HCT116 (cell line): ENCODE measurements at regions not wholly inside any gene's neighbourhood (a gene's known extent, or its start where the extent isn't known, plus 50 kb on each side); places are given as distances from the start of the nearest gene placed in this dataset.

Experiments used
- ATAC-seq: fragments of 200-7000 bp; cut with Tn5 transposase; 2 replicates; pipeline ENCODE4 v1.9.1; 2020; ENCODE audit warnings: mild to moderate bottlenecking, moderate library complexity
- BruUV-seq: library from RNA; stranded (reverse); fragments of 400-500 nt; replicated peaks from 2 replicates; lab custom pipeline; 2021; lab: Mats Ljungman, UMichigan
- CTCF ChIA-PET: fragments of 300-600 bp; sonication (Branson Sonifier 250); formaldehyde crosslinking; loops from one replicate; lab custom pipeline; 2021; ENCODE audit warnings: antibody characterized with exemption; lab: Charles Lee
- POLR2A ChIA-PET: fragments of 300-600, 350-600 bp; sonication (Branson Sonifier 250); formaldehyde crosslinking; loops from one replicate; lab custom pipeline; 2021; ENCODE audit warnings: antibody characterized with exemption; lab: Charles Lee
- RAD21 ChIA-PET, 2 experiments: fragments of 300-600 bp; sonication (Branson Sonifier 250); formaldehyde crosslinking; loops; one replicate each; lab custom pipeline; 2023; ENCODE audit warnings: low total read pairs in 2 of 2; ENCODE audit not compliant: uncharacterized antibody in 2 of 2, unreplicated experiment in 2 of 2, low non-redundant PET in 1 of 2; lab: Charles Lee
- DNase-seq: peaks from one replicate; pipeline ENCODE4 v3.0.0-alpha.2; 2010; ENCODE audit warnings: low read depth, low spot score
- H2AFZ ChIP-seq: fragments of 200-600 bp; shearing (Covaris generic), sonication (generic); 2 replicates; pipeline ENCODE4 v1.6.1; 2017; ENCODE audit warnings: low read depth, mixed run types, mixed read lengths, antibody characterized with exemption, low read length; ENCODE audit not compliant: poor library complexity, severe bottlenecking
- H3K27ac ChIP-seq: 2 replicates; pipeline ENCODE4 v1.5.1; 2012; ENCODE audit warnings: low read depth, low read length
- H3K27me3 ChIP-seq: fragments of 200-600 bp; sonication (generic); 2 replicates; pipeline ENCODE4 v1.6.1; 2016; ENCODE audit warnings: mixed run types, low read length, mixed read lengths; ENCODE audit not compliant: insufficient read depth
- H3K36me3 ChIP-seq, 2 experiments: fragments of 200-500 bp in 1 of 2; fragments of 200-600 bp in 1 of 2; sonication (Bioruptor generic) in 1 of 2; sonication (generic) in 1 of 2; 2 replicates each; pipeline versions ENCODE4 v1.5.1 to v1.6.1; 2014 to 2016; ENCODE audit warnings: low read length in 2 of 2, inconsistent platforms in 1 of 2, mixed read lengths in 1 of 2, mixed run types in 1 of 2; ENCODE audit not compliant: insufficient read depth in 2 of 2, control insufficient read depth in 1 of 2
- H3K4me1 ChIP-seq, 2 experiments: fragments of 200-600 bp in 1 of 2; sonication (generic) in 1 of 2; 2 replicates each; pipeline versions ENCODE4 v1.5.1 to v1.6.1; 2012 to 2017; ENCODE audit warnings: low read length in 2 of 2, inconsistent platforms in 1 of 2, mild to moderate bottlenecking in 1 of 2, mixed read lengths in 1 of 2, mixed run types in 1 of 2, moderate library complexity in 1 of 2; ENCODE audit not compliant: insufficient read depth in 2 of 2, control insufficient read depth in 1 of 2
- H3K4me2 ChIP-seq: fragments of 200-600 bp; sonication (generic); 2 replicates; pipeline ENCODE4 v1.6.1; 2017; ENCODE audit warnings: mixed run types, low read length, mixed read lengths
- H3K4me3 ChIP-seq, 2 experiments: fragments of 200-600 bp in 1 of 2; sonication (generic) in 1 of 2; replicated peaks in 1 of 2; 2 replicates each; pipeline ENCODE4 v1.5.1; 2011 to 2016; ENCODE audit warnings: low read length in 2 of 2, control low read depth in 1 of 2, low read depth in 1 of 2, mild to moderate bottlenecking in 1 of 2, mixed read lengths in 1 of 2, mixed run types in 1 of 2
- H3K79me2 ChIP-seq: fragments of 200-600 bp; sonication (generic); 2 replicates; pipeline ENCODE4 v1.6.1; 2017; ENCODE audit warnings: mild to moderate bottlenecking, mixed run types, low read length, moderate library complexity, mixed read lengths; ENCODE audit not compliant: insufficient read depth
- H3K9ac ChIP-seq: fragments of 200-600 bp; sonication (generic); 2 replicates; pipeline ENCODE4 v1.6.1; 2016; ENCODE audit warnings: low read length, mixed read lengths
- H3K9me2 ChIP-seq: fragments of 200-600 bp; sonication (generic), shearing (Covaris generic); 2 replicates; pipeline ENCODE4 v1.6.1; 2017; ENCODE audit warnings: mixed run types, mild to moderate bottlenecking, moderate library complexity; ENCODE audit not compliant: insufficient read depth
- H3K9me3 ChIP-seq, 2 experiments: fragments of 200-500 bp in 1 of 2; fragments of 200-600 bp in 1 of 2; sonication (Bioruptor generic) in 1 of 2; sonication (generic) in 1 of 2; 2 replicates each; pipeline ENCODE4 v1.6.1; 2014 to 2017; ENCODE audit warnings: low read length in 2 of 2, mixed read lengths in 2 of 2, inconsistent platforms in 1 of 2, low read depth in 1 of 2, mild to moderate bottlenecking in 1 of 2, mixed run types in 1 of 2, moderate library complexity in 1 of 2; ENCODE audit not compliant: control insufficient read depth in 1 of 2, insufficient read depth in 1 of 2
- H4K20me1 ChIP-seq: fragments of 200-600 bp; sonication (generic), shearing (Covaris generic); 2 replicates; pipeline ENCODE4 v1.6.1; 2017; ENCODE audit warnings: mixed run types, mild to moderate bottlenecking, moderate library complexity; ENCODE audit not compliant: insufficient read depth
- CEBPB ChIP-seq: IDR thresholded peaks from 2 replicates; pipeline ENCODE4 v1.6.1; 2012; ENCODE audit warnings: low read depth
- EGR1 ChIP-seq: IDR thresholded peaks from 2 replicates; pipeline ENCODE4 v1.6.1; 2012; ENCODE audit warnings: low read depth
- EZH2phosphoT487 ChIP-seq: fragments of 200-600 bp; IDR thresholded peaks from 2 replicates; pipeline ENCODE4 v1.6.1; 2018; ENCODE audit warnings: antibody characterized with exemption, borderline replicate concordance
- FOSL1 ChIP-seq: IDR thresholded peaks from 2 replicates; pipeline ENCODE4 v1.6.1; 2012; ENCODE audit warnings: low read depth
- JUND ChIP-seq: IDR thresholded peaks from 2 replicates; pipeline ENCODE4 v1.6.1; 2012
- POLR2A ChIP-seq: IDR thresholded peaks from 2 replicates; pipeline ENCODE4 v1.7.0; 2011; ENCODE audit warnings: borderline replicate concordance; ENCODE audit not compliant: insufficient read depth, insufficient read length; ENCODE audit errors: extremely low read depth
- POLR2AphosphoS5 ChIP-seq: IDR thresholded peaks from 2 replicates; pipeline ENCODE4 v1.6.1; 2011; ENCODE audit warnings: mild to moderate bottlenecking, low read depth, low read length, moderate library complexity
- RAD21 ChIP-seq: IDR thresholded peaks from 2 replicates; pipeline ENCODE4 v1.6.1; 2012; ENCODE audit warnings: low read depth, mild to moderate bottlenecking
- SIN3A ChIP-seq: IDR thresholded peaks from 2 replicates; pipeline ENCODE4 v1.6.1; 2012; ENCODE audit warnings: low read depth
- SP1 ChIP-seq: IDR thresholded peaks from 2 replicates; pipeline ENCODE4 v1.6.1; 2012; ENCODE audit warnings: low read depth
- SRF ChIP-seq: IDR thresholded peaks from 2 replicates; pipeline ENCODE4 v1.6.1; 2012; ENCODE audit warnings: low read depth
- TCF7L2 ChIP-seq: IDR thresholded peaks from 2 replicates; pipeline ENCODE4 v1.7.0; 2011; ENCODE audit warnings: borderline replicate concordance, inconsistent platforms; ENCODE audit not compliant: insufficient read depth, insufficient read length; ENCODE audit errors: extremely low read depth
- YY1 ChIP-seq: IDR thresholded peaks from 2 replicates; pipeline ENCODE4 v1.6.1; 2011; ENCODE audit warnings: low read length, low read depth, moderate library complexity, mild to moderate bottlenecking; ENCODE audit not compliant: insufficient replicate concordance; ENCODE audit errors: extremely low read depth
- ZNF274 ChIP-seq: fragments of 200-500 bp; sonication (Bioruptor generic); IDR thresholded peaks from 2 replicates; pipeline ENCODE4 v1.6.1; 2014; ENCODE audit warnings: mild to moderate bottlenecking, low read depth, low read length, inconsistent platforms
- intact Hi-C: fragments of 100-400 bp; cut with micrococcal nuclease; formaldehyde crosslinking; loops from 2 replicates; pipeline ENCODE4 v1.10.0; 2022
- TF ChIP-seq, protein P1 (sequence below), 3 experiments: fragments of 200-600 bp in 1 of 3; sonication (generic) in 1 of 3; IDR thresholded peaks in 2 of 3; conservative IDR thresholded peaks in 1 of 3; 2 replicates each; pipeline ENCODE4 v1.5.1; 2012 to 2017; ENCODE audit warnings: low read depth in 2 of 3, low read length in 2 of 3, antibody characterized with exemption in 1 of 3, borderline replicate concordance in 1 of 3, control low read depth in 1 of 3, mild to moderate bottlenecking in 1 of 3, mixed read lengths in 1 of 3, mixed run types in 1 of 3, moderate library complexity in 1 of 3; ENCODE audit not compliant: insufficient read depth in 1 of 3
- TF ChIP-seq, protein P2 (sequence below): IDR thresholded peaks from 2 replicates; pipeline ENCODE4 v1.6.1; 2012
- TF ChIP-seq, protein P3 (sequence below): IDR thresholded peaks from 2 replicates; pipeline ENCODE4 v1.6.1; 2012; ENCODE audit warnings: low read depth
- TF ChIP-seq, protein P4 (sequence below): IDR thresholded peaks from 2 replicates; pipeline ENCODE4 v1.6.1; 2011; ENCODE audit warnings: mild to moderate bottlenecking, low read length, moderate library complexity; ENCODE audit not compliant: insufficient replicate concordance; ENCODE audit errors: extremely low read depth

DNA sequence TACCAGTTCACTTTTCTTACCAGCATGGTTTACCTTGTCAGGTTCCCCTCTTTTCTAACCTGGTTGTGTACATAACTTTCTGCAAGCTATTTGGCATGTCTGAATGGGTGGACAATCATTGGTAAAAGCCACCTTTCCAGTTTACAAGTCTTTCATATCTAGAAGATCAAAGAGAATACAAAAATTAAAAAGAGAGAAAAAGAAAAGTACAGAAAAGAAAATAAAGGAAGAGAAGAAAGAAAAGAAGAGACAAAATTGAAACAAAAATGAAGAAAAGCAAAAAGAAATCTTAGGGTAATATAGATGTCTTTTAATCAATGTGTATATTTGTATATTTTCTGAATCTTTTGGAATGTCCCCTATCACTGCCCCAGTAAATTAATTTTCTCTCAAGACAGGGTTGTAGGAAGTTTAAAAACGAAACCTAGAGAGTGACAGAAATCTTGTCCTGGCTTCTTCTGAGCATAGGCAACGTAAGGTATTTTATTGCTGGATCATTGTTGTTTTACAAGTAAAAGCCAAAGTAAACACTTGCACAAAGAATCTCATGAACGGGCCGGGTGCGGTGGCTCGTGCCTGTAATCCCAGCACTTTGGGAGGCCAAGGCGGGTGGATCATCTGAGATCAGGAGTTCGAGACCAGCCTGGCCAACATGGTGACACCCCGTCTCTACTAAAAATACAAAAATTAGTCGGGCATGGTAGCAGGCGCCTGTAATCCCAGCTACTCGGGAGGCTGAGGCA, 98.7 kb upstream of the IFNE start:
- Histone ChIP-seq H3K4me2 (peak overlapping the region; percentile 62), H3K27me3 (no peaks in the 10 kb centered on the region), H3K4me1 (peaks cover 88 to 100% of the 10 kb centered on the region in 2 experiments), H3K79me2 (peaks cover 100% of the 10 kb centered on the region), H3K9me2 (no peaks in the 10 kb centered on the region), H3K36me3 (peaks cover 3 to 28% of the 10 kb centered on the region in 2 experiments; a peak in 2 of 4 replicates), H2AFZ (no peak overlapping the region), H4K20me1 (no peaks in the 10 kb centered on the region), H3K9ac (peak overlapping the region; percentile 63), H3K27ac (peak overlapping the region; percentile 99), H3K9me3 (no peaks in the 10 kb centered on the region), H3K4me3 (peak overlapping the region; percentile 3 to 19; a peak in 1 of 4 replicates)
- CTCF ChIA-PET = interaction anchor here (1.7 kb wide), 1 partner anchor 207 kb away, joined by 3 read pairs; no protein-coding TSS in a partner anchor
- TSS peak; percentile 2 for BruUV-seq
- intact Hi-C loops = loop anchor here (1.0 to 5.0 kb wide), 2 partner anchors 221 to 244 kb away; partner anchors contain the start of genes KLHL9 and MTAP
- ATAC-seq = peak; percentile 4; the same call in 1 of the 2 replicates
- DNase-seq = no peak
- RAD21 ChIA-PET = no interaction called here
- POLR2A ChIA-PET = interaction anchor here (0.8 to 8.3 kb wide), 20 partner anchors 8 to 225 kb away, joined by 3 to 154 read pairs (median 6); no protein-coding TSS in a partner anchor
- TF ChIP-seq, protein P1, sequence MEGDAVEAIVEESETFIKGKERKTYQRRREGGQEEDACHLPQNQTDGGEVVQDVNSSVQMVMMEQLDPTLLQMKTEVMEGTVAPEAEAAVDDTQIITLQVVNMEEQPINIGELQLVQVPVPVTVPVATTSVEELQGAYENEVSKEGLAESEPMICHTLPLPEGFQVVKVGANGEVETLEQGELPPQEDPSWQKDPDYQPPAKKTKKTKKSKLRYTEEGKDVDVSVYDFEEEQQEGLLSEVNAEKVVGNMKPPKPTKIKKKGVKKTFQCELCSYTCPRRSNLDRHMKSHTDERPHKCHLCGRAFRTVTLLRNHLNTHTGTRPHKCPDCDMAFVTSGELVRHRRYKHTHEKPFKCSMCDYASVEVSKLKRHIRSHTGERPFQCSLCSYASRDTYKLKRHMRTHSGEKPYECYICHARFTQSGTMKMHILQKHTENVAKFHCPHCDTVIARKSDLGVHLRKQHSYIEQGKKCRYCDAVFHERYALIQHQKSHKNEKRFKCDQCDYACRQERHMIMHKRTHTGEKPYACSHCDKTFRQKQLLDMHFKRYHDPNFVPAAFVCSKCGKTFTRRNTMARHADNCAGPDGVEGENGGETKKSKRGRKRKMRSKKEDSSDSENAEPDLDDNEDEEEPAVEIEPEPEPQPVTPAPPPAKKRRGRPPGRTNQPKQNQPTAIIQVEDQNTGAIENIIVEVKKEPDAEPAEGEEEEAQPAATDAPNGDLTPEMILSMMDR (IDR thresholded peaks at IDR 0.05 in 2 of 3, conservative IDR thresholded peaks at IDR 0.05 in 1 of 3; ENCODE audit: borderline replicate concordance in 1 of 3, insufficient read depth in 1 of 3, low read depth in 2 of 3, low read length in 2 of 3) = no peak
- TF ChIP-seq CEBPB = no peak
- TF ChIP-seq, protein P2, sequence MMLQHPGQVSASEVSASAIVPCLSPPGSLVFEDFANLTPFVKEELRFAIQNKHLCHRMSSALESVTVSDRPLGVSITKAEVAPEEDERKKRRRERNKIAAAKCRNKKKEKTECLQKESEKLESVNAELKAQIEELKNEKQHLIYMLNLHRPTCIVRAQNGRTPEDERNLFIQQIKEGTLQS = no peak
- TF ChIP-seq ZNF274 = no peak
- TF ChIP-seq POLR2A = no peak
- 0 out of 2 replicates have a peak, but pooled peaks have one; percentile 10 for TF ChIP-seq SRF
- TF ChIP-seq, protein P3, sequence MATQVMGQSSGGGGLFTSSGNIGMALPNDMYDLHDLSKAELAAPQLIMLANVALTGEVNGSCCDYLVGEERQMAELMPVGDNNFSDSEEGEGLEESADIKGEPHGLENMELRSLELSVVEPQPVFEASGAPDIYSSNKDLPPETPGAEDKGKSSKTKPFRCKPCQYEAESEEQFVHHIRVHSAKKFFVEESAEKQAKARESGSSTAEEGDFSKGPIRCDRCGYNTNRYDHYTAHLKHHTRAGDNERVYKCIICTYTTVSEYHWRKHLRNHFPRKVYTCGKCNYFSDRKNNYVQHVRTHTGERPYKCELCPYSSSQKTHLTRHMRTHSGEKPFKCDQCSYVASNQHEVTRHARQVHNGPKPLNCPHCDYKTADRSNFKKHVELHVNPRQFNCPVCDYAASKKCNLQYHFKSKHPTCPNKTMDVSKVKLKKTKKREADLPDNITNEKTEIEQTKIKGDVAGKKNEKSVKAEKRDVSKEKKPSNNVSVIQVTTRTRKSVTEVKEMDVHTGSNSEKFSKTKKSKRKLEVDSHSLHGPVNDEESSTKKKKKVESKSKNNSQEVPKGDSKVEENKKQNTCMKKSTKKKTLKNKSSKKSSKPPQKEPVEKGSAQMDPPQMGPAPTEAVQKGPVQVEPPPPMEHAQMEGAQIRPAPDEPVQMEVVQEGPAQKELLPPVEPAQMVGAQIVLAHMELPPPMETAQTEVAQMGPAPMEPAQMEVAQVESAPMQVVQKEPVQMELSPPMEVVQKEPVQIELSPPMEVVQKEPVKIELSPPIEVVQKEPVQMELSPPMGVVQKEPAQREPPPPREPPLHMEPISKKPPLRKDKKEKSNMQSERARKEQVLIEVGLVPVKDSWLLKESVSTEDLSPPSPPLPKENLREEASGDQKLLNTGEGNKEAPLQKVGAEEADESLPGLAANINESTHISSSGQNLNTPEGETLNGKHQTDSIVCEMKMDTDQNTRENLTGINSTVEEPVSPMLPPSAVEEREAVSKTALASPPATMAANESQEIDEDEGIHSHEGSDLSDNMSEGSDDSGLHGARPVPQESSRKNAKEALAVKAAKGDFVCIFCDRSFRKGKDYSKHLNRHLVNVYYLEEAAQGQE = no peak
- no peak for TF ChIP-seq TCF7L2
- TF ChIP-seq, protein P4, sequence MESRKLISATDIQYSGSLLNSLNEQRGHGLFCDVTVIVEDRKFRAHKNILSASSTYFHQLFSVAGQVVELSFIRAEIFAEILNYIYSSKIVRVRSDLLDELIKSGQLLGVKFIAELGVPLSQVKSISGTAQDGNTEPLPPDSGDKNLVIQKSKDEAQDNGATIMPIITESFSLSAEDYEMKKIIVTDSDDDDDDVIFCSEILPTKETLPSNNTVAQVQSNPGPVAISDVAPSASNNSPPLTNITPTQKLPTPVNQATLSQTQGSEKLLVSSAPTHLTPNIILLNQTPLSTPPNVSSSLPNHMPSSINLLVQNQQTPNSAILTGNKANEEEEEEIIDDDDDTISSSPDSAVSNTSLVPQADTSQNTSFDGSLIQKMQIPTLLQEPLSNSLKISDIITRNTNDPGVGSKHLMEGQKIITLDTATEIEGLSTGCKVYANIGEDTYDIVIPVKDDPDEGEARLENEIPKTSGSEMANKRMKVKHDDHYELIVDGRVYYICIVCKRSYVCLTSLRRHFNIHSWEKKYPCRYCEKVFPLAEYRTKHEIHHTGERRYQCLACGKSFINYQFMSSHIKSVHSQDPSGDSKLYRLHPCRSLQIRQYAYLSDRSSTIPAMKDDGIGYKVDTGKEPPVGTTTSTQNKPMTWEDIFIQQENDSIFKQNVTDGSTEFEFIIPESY = no peak
- TF ChIP-seq RAD21 = no peak
- TF ChIP-seq SP1 = peak; percentile 4; the same call in 1 of the 2 replicates
- TF ChIP-seq POLR2AphosphoS5 = peak; percentile 23; the same call in 1 of the 2 replicates
- peak; percentile 41; the same call in 1 of the 2 replicates for TF ChIP-seq JUND
- TF ChIP-seq FOSL1 = 0 out of 2 replicates have a peak, but pooled peaks have one; percentile 2
- no peak for TF ChIP-seq EZH2phosphoT487
- TF ChIP-seq SIN3A = no peak
- TF ChIP-seq EGR1 = peak; percentile 31; the same call in 1 of the 2 replicates
- no peak for TF ChIP-seq YY1
